MM.1S (cell line): ENCODE measurements at regions not wholly inside any gene's neighbourhood (a gene's known extent, or its start where the extent isn't known, plus 50 kb on each side); places are given as distances from the start of the nearest gene placed in this dataset.

ENCODE experiments used
- EZH2 ChIP-seq: fragments of 300-600 bp; sonication (generic); optimal IDR thresholded peaks from 2 replicates; pipeline ENCODE3; 2017; ENCODE audit warnings: low read depth, mild to moderate bottlenecking, antibody characterized with exemption, low read length, mixed read lengths
- EZH2phosphoT487 ChIP-seq: fragments of 300-600 bp; sonication (generic); IDR thresholded peaks from 2 replicates; pipeline ENCODE4 v1.6.1; 2018; ENCODE audit warnings: antibody characterized with exemption, low read length
- TF ChIP-seq, protein P1 (sequence below): fragments of 300-600 bp; sonication (generic); IDR thresholded peaks from 2 replicates; pipeline ENCODE4 v1.5.1; 2016; ENCODE audit warnings: antibody characterized with exemption, low read length, mixed read lengths

DNA sequence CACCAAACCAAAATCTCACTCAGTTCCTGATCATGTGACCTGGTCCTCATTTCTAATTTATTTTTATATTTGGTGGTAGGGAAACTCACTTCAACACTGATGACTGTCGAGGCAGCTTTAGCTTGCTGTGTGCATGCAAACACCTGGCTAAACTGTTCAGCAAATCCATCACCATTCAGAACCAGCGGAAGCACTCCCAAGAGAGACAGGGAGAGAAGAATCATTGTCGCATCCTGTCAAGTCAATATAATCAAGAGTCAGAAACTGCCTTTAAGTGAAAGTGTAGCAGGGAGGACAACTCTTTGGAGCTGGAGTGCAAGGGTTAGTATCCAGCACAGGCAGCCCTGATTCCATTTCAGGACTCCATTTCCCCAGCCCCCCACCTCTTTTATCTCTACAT lies 300.7 kb downstream of the XPNPEP1 start:
- TF ChIP-seq, protein P1, sequence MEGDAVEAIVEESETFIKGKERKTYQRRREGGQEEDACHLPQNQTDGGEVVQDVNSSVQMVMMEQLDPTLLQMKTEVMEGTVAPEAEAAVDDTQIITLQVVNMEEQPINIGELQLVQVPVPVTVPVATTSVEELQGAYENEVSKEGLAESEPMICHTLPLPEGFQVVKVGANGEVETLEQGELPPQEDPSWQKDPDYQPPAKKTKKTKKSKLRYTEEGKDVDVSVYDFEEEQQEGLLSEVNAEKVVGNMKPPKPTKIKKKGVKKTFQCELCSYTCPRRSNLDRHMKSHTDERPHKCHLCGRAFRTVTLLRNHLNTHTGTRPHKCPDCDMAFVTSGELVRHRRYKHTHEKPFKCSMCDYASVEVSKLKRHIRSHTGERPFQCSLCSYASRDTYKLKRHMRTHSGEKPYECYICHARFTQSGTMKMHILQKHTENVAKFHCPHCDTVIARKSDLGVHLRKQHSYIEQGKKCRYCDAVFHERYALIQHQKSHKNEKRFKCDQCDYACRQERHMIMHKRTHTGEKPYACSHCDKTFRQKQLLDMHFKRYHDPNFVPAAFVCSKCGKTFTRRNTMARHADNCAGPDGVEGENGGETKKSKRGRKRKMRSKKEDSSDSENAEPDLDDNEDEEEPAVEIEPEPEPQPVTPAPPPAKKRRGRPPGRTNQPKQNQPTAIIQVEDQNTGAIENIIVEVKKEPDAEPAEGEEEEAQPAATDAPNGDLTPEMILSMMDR = no peak
- TF ChIP-seq EZH2phosphoT487 (no peak), EZH2 (no peak)
